HG03469 (cell line): ENCODE measurements at regions not wholly inside any gene's neighbourhood (a gene's known extent, or its start where the extent isn't known, plus 50 kb on each side); places are given as distances from the start of the nearest gene placed in this dataset.

ENCODE experiments used
- ATAC-seq: cut with Tn5 transposase; IDR thresholded peaks from one replicate; pipeline ENCODE4 v1.9.1; 2021; ENCODE audit warnings: mild to moderate bottlenecking, moderate library complexity, moderate number of reproducible peaks; ENCODE audit not compliant: unreplicated experiment

DNA sequence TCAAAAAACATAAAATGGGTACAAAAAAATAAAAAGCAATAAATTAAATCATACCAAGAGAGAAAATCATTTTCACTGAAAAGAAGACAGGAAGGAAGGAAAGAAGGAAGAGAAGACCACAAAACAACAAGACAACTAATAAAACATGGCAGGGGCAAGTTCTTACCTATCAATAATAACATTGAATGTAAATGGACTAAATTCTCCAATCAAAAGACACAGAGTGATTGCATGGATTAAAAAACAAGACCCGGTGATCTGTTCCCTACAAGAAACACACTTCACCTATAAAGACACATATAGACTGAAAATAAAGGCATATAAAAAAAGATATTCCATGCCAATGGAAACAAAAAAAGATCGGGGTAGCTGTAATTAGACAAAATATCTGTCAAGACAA is 82.6 kb upstream of the CERS6 start:
- no peak for ATAC-seq

DNA sequence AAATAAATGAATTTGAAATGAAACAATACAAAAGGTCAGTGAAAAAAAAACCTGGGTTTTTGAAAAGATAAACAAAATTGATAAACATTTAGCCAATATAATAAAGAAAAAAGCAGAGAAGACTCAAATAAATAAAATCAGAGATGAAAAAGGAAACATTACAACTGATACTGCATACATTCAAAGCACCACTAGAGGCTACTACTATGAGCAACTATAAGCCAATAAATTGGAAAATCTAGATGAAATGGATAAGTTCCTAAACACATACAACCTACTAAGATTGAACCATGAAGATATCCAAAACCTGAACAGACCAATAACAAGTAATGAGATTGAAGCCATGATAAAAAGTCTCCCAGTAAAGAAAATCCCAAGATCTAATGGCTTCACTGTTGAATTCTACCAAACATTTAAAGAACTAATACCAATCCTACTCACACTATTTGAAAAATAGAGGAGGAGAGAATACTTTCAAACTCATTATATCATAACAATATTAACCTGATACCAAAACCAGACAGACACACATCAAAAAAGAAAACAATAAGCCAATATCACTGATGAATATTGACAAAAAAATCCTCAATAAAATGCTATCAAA is 80.8 kb upstream of the CERS6 start:
- no peak for ATAC-seq

DNA sequence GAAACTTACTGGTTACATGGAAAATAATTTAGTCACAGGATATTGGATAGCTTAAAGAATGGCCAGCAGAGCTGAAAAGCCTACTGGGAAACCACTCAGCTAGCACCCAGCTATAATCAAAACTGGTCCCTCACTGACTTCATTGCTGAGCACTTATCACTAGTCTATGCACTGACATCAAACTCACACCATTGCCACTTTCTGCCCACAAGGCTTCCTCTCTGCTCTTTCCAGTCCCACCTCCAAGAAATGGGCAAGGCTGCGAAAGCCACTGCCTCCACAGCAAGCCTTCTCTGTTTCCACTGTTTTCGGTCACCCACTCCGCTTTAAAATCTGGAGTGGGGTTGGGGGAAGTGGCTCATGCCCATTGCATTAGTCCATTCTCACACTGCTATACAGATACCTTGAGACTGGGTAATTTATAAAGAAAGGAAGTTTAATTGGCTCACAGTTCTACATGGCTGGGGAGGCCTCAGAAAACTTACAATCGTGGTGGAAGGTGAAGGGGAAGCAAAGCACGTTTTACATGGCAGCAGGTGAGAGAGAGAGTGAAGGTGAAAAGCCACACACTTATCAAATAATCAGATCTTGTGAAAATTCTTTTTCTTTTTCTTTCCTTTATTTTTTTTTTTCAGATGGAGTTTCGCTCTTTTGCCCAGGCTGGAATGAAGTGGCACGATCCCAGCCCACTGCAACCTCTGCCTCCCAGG is 77.0 kb upstream of the CERS6 start:
- no peak for ATAC-seq

DNA sequence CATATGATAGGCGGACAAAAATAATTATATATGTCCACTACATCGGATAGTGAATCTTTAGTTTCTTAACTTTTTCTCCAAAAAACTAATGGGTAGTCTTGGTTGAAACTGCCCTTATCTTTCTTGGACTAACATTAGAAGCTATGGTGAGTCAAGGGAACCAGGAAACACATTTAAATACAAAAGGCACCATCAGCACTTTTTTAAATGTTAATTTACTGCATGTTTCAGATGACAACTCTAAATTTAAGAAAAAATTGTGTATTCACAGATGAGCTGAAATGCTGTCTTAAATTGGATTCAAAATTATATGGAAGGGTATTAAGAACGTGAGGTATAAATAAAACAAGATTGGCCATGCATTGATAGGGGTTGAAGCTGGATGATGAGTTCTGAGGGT is 75.6 kb upstream of the CERS6 start:
- ATAC-seq, result no peak

DNA sequence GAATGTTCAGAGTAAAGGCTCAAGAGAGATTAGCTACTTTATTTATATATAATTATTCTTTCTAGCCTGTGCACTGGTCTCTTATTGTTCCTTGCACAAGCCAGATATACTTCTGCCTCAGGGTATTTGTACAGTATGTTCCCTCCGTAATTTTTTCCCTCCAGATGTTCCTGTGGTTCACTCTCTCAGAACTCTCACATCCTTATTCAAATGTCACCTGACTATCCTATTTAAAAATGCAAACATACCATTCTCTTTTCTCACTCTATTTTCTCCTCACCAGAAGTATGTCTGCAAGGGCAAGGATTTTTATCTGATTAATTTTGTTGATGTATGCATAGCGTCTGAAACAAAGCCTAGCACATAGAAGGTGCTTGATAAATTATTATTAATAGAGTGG is 64.0 kb upstream of the CERS6 start:
- no peak for ATAC-seq

DNA sequence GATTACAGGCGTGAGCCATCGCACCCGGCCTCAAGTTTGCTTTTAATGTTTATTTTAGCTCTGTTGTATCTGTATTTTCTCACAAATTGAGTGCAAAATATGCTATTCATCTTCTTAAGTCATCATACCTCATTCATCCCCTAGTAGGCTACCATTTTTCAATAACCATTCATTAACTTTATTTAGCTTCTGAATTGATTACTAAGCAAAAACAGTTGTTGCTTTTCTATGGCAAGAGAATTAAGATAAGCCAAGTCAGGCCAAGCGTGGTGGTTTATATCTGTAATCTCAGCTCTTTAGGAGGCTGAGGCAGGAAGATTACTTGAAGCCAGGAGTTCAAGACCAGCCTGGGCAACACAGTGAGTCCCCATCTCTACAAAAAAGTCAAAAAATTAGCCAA is 63.3 kb upstream of the CERS6 start:
- no peak for ATAC-seq

DNA sequence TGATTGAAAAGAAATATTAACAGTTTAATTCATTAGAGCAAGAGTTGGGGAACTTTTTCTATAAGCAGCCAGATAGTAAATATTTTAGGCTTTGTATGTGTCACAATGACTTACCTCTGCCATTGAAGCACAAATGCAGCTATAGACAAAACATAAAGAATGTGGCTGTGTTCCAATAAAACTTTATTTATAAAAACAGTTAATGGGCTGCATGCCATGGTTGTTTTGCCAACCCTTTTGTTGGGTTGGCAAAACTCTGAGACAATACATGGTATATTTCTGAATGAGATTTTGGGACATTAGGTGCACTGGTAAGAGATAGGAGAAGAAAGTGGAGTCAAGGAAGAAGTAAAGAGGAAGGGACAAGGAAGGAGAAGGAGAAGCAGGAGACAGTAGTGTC is 61.8 kb upstream of the CERS6 start:
- no peak for ATAC-seq

DNA sequence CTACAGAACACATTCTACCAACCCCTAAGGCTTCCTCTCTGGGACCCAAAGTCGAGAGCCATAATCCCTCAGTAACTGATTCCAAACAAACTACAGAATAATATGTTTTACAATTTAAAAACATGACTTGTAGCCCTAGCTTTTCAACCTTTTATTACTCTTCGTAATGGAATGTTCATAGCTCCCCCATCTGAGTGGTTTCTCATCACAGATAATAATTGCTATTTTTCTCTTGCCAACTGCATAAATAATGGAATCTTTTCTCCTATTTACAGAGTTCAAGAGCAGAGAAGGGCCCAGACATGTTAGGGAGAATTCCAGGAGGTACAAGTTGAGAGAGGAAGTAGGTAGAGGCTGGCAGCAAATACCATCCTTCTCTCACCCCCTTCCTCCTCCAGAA is 59.9 kb upstream of the CERS6 start:
- ATAC-seq, result no peak

DNA sequence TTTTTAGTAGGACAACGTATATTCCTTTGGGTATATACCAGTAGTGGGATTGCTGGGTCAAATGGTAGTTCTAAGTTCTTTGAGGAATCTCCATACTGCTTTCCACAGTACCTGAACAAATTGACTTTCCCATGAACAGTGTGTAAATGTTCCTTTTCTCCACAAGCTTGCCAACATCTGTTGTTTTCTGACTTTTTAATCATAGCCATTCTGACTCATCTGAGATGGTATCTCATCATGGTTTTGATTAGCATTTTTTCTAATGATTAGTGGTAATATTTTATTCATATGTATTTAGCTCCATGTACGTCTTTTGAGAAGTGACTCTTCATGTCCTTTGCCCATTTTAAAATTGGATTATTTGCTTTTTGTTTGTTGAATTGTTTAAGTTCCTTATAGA is 58.4 kb upstream of the CERS6 start:
- no peak for ATAC-seq

DNA sequence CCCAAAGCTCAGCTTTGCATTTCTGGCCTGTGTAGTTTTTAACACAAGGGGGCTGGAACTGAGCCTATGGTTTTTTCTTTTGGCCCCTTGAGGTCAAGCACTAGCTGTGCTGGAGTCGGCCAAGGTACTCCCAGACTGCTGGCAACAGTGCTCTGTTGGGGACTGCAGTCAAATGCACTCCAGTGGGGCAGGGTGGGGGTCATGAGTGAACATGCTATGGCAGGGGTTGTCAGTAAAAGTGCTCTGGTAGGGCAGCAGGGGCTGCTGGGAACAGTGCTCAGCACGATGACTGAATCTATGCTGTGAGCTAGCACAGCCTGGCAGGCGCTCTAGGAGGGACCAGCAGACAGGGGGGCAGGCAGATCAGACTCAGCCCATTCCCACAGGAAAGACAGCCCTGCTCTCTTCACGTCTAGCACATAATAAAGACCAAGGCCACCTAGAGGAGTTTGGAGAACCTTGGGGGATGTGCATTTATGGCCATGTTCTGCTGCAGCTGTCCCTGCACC is 55.0 kb upstream of the CERS6 start:
- no peak for ATAC-seq

DNA sequence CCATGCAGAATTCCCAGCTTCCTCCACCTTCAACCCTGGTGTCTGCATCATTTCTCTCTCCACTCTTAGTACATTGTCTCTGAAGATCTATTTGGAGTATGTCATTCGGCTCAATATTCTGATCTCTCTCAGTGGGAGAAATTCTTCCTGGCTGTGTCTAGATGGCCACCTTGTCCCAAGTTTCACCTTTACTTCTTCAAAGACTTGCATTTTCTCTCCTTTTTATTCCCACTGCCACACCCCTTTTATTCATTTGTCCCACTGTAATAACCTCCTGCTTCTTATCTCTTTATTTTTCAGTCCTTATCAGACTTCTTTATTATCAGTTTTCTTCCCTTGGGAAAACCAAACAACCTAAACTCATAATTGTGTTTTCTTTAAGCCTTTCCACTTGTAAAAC is 54.3 kb upstream of the CERS6 start:
- no peak for ATAC-seq

DNA sequence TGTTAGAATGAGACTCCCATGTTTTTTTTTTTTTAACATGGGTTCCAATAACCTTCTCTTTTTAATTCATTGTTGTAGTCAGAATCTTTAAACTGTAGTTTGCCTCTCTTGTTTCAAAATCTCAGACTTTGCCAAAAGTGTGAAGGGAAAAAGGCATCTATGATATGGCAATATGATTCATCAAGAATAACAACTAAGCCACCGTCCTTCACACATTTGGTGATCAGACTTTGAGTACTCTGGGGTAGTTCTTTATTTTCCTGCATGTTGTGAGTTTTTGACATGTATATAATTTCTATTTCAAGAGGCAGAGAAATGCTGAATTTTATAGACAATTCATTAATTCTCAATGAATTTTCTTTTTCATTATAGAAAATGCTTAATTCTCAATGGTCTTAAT is 53.5 kb upstream of the CERS6 start:
- no peak for ATAC-seq

DNA sequence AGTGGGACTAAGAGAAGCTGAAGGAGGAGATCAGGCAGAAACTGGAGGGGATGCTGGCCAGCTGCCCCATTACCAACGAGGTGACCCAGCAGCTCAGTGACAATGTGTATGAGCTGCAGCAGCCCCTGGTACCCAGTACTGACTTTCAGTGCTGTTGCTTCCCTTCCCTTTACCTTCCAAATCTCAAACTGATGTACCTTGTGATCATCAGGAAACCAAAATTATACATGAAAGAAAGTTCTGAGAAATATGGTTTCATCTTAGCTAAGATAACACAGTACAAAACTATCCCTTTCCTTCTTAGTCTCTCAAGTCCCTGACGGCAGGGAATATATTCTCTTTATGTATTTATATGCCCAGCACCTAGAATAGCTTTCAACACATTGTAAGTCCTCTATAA is 52.3 kb upstream of the CERS6 start:
- ATAC-seq, result no peak

DNA sequence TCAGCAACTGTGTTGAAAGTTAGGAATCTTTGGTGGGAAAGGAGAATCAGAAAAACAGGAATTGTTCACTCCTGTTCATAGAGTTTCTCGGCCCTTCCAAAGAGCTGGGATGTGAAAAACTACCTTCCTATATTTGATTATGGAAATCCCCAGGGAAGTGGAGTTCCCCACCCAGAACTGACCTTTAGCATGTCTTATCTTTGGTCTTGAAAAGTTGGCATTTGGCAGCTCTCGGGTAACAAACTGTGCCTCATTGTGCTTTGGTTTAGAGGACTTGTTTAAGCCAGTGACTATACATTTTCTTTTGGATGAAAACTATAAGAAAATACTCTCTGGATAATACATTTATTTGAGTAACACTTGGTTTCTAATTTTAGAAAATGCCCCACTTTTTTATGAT is 51.3 kb upstream of the CERS6 start:
- no peak for ATAC-seq
